CD4-positive, alpha-beta T cell treated with Interleukin-6 for 4 hours (primary cell): ENCODE measurements at regions not wholly inside any gene's neighbourhood (a gene's known extent, or its start where the extent isn't known, plus 50 kb on each side); places are given as distances from the start of the nearest gene placed in this dataset.

ENCODE experiments used
- DNase-seq: peaks from one replicate; pipeline ENCODE4 v3.0.0-alpha.2; 2020; ENCODE audit warnings: mixed read lengths

GRCh38 chr10:117720931-117721835 lies 178.6 kb downstream of the EMX2 start:
- DNase-seq, result no peak

GRCh38 chr10:117721873-117722272 lies 179.3 kb downstream of the EMX2 start:
- DNase-seq, result no peak

DNA sequence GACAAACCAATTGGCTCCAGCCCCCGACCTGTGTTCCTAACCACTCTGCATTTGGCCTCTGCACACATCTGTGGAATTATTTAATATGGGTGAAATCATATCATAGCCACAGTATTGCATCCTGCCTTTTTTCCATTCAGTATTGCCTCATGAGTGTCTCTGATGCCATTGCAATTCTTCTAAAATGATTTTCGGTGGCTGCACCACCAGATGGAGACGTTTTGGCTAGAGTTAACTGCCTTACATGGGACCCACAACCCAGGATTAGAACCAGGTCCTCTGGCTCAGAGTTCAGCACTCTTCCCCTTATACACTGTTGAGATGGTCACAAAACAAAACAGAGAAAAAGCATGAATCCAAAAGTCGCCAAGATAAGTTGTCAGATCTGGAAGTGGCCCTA lies 180.8 kb downstream of the EMX2 start:
- no peak for DNase-seq

DNA sequence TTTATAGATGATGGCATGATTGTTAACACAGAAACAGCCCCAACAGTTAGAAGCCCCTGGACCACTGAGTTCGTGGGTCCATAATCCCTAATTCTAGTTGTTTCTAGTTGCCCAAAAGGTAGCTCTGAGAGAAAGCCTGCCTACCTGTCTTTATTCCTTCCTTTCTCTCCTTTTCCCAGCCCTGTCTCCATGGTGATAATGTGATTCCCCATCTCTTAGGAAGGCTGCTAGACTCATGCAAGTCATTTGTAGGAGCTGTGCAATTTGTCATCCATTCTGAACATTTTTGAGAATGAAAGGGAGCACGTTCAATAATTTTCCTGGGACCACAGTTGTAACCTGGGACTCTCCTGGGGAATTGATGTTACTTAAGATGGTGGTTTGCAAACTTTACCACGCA lies 183.4 kb downstream of the EMX2 start:
- DNase-seq, result no peak

GRCh38 chr10:117726596-117727295 lies 184.2 kb downstream of the EMX2 start:
- no peak for DNase-seq

DNA sequence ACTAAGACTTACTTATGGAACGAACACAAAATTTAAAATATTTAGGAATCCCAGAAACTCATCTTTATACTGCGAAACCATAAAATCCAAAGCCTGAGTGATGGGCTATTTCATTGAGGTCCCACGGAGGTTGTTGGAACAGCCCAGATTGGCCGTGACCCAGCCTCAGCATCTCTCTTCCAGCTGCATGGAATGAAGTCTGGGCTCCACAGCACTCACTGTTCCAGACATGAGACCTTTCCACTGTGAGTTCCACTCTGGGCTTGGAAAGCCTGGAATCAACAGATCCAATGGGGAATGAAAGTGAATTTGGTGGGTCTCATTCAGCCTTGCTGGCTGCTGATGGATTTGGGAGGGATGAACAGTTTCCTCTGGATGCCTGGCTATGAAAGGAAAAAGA lies 184.9 kb downstream of the EMX2 start:
- no peak for DNase-seq

DNA sequence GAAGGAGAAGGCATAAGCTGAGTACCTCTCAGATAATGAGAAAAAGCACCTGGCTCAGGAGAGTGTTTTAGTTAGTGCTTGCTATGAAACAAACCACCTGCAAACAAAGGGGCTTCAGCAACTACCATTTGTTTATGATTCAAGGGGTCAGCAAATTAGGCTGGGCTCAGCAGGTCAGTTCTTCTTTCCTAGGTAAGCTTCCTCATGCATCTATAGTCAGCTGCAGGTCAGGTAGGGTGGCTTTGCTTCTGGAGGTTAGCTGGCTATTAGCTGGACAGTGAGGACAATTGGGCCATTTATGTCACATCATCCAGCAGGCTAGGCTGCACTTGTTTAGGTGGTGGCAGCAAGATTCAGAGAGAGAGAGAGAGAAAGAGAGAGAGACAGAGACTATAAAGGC lies 185.5 kb downstream of the EMX2 start:
- no peak for DNase-seq

GRCh38 chr10:117729156-117729555 lies 186.6 kb downstream of the EMX2 start:
- DNase-seq, result no peak

DNA sequence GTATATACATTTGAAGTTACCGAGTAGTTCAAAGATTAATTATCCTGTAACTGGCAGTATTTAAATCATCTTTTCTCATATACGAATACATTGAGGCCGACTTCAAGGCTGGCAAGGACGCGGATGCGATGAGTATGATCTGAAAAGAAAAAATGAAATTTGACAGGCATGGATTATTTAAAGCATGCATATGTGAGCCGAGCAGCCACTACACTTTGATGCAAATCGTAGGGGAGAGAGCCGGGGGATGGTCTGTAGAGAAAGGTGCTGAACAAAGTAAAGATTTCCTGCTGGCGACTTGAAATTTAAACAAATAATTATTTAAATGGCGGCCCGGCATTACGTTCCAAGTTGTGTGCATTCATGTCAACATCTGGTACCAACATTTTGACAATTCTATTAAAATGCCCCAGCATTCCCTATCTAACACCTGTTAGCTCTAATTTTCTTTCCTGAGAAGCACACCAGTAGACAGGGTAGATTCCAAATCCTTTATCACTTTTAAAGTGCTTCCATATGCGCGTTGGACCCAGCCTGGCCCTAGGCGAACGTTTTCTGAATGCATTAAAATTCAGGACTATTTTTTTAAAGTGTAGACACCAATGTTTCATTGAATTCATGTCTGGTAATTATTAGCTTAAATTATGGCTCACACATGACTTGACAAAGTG lies 188.7 kb downstream of the EMX2 start:
- no peak for DNase-seq

DNA sequence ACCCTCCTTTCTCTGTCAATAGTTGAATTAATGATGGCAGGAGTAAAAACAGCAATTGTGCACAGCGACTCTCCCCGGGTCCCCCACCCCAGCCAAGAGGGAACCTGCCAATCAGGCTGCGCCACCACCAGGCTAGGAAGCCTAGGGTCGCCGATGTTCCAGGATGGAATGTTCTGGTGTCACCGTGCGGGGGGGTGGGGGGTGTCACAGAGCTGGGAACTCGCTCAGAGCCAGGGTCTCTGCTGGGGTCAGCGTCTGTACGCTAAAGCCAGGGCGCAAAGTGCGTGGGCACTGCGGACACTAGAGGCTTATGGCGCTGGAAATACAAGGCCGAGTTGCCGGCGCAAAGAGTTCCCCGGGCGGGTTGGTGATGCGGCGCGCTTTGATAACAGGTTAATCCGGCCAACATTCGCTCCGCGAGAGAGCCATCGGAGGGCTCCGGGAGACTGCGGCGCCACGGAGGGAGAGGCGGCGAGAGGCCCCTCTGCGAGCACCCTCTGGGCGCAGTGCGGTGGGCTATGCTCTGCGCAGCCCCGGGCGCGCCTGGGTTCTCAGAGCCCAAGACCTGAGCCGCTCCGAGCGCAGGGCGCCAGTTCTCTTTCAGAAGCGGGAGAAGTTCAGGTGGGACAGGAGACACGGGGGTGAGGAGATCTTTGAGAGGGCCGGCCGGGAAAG lies 192.3 kb downstream of the EMX2 start:
- no peak for DNase-seq

- no peak for DNase-seq
Observed at GRCh38 chr10:117736655-117737054, 194.1 kb downstream of the EMX2 start.

DNA sequence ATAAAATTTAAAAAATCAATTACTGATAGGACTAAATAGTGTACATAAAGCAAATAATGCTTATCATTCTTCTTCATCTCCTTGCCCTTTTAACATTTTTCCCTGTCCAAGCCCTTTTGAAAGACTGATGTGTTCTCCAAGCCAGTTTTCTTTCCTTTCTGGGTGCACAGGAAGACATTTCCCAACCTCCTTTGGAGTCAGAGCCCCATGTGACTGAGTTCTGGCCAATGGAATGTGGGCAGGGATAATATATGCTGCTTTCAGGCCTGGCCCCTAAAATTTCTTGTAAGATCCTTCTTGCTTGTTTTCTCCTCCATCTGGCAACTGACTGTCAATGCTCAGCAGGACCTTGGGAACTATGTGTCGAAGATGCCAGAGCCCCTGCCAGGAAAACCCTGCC lies 197.5 kb downstream of the EMX2 start:
- no peak for DNase-seq

DNA sequence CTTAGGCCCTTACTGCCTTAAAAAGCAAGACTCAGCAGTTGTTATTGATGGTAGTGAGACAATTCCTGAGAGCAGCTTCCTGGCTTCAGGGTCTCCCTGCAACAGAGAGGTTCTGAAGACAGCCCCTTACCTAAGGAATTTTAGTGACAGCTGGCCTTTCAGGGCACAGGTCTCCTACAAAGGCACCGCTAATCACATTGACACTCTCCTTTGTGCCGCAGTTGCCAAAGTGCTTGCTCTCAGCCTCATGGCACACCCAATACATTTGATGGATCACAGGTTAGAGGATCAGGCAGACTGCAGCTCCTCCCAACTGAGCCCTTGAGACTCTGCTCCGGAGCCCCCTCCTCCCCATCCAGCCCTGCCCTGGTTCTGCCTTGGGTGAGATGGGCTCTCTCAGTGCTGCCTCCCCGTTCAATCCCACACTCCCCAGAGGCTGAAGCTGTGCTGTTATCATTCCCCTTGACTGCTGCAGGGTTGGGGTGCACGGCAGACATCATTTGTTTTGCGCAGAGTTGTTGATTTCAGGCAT lies 198.2 kb downstream of the EMX2 start:
- DNase-seq, result no peak

GRCh38 chr10:117741524-117741923 lies 199.0 kb downstream of the EMX2 start:
- DNase-seq, result no peak

DNA sequence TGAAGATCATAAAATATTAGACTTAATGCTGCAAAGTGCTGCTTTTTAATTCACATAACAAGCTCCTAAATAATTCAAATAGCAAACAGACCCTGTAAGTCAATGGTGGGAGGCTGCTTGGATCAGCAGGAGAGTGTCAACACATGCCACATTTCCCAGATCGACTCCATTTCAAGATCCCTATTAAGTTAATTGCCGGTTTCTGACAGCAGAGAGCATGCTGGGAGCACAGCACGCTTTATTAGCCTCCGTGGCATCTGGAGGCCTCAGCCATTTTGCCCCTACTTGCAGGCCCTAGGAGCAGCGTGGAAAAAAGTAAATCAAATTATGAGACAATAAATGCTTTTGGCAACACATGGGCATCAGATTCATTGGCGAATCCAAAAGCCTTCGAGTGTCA lies 201.0 kb downstream of the EMX2 start:
- DNase-seq, result no peak

DNA sequence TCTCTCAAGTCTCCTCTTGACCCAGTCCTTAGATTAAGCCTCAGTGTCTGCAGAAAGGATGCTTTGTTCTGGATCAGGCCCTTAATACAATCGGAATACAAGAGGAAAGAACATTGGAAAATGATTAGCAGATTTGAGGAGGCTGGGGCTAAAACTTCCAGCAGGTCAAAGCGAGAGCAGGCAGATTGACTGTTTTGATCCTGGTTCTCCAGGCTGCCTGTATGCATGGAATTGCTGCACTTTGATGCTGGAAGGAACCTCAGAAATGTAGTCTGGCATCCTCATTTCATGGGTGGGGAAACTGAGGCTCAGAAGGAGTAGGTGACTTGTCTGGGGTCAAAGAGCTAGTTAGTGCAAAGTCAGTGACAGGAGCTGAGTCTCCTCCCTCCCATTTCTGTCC lies 202.8 kb downstream of the EMX2 start:
- DNase-seq, result no peak

DNA sequence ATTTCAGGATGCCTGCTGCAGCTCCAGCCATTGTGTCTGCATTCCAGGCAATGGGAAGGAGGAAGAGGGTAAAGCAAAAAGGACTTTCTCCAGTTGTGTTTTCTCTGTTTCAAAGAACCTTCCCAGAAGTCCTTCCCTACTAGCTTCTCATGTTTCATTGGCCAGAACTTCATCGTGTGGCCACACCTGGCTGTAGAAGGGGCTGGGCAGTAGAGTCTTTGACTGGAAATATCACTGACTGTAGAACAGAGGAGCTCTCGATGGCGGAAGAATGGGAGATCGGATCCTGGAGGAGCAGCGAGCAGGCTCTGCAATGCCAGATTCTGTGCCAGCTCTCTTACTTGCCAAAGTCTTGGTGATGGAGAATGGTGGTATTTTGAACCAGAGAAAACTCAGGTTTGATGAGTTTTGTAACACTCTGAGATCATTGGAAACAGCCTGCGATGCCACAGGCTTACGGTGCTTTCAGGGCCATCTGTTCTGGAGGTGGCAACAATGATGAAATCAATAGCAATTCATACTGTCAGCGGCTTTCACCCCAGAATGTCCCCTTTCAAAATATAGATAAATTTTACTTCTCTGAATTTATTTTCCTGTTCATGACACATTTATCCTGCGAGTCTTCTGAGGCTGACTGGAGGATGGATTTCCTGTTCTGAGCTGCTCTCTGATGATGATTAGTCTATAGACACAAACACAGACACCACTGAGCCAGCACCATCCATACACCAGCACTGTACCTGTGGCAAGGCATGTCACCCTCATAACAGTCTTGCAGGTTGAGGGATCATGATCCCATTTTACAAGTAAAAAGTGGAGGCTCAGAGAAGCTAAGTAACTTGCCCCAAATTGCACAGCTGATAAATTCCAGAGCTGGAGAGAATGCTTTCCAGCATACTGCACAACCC lies 204.2 kb downstream of the EMX2 start:
- DNase-seq, result no peak

DNA sequence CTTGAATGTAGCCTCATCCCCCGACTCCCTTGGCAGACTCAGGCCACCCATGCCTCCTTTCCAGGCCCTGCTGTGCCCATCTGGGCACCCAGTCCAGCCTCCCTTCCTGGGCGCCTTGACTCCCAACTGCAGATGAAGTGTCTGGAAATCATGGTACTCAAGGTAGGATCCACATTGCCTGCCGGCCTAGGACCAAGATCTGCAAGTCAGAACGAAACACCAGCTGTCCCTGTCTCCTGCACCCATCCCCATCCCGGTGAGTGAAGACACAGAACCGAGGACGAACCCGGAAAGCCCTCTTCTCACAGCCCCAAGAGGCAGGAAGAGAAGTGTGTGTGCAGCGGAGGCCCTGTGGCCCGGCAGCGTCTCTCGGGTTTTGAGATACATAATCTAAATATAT lies 205.1 kb downstream of the EMX2 start:
- DNase-seq, result no peak

GRCh38 chr10:117748058-117748457 lies 205.5 kb downstream of the EMX2 start:
- no peak for DNase-seq

DNA sequence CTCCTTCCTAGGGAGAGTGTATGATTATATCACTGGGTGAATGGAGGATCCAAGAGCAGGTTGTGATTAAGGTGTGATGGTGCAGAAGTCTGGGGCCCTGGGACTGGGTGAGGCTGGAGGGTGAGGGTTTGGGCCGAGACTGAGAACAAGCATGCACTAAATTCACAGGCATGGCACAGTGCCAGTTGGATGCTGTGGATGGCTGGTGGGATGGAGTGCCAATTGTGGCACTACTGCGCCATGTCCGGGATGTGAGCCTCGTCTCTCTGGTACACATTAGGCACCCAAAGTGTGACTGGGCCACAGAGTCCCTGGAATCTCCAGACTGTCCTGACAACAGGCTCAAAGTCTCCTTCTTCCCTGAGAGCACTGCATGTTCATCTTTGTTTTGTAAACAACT lies 208.1 kb downstream of the EMX2 start:
- DNase-seq, result no peak

DNA sequence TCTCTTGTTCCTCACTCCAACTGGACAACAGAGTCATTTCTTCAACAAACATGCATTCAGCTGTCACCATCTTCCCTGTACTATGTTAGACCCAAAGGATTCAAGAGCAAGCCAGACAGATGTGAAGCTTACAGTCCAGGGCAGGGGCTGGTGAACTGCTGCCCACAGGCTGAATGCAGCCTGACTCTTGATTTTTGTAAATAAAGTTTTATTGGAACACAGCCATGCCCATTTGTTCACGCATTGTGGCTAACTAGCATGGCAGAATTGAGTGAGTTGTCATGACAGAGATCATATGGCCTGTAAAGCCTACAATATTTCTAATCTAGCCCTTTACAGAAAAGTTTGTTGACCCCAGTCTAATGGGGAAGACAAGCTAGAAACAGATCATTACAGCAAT lies 208.7 kb downstream of the EMX2 start:
- no peak for DNase-seq

DNA sequence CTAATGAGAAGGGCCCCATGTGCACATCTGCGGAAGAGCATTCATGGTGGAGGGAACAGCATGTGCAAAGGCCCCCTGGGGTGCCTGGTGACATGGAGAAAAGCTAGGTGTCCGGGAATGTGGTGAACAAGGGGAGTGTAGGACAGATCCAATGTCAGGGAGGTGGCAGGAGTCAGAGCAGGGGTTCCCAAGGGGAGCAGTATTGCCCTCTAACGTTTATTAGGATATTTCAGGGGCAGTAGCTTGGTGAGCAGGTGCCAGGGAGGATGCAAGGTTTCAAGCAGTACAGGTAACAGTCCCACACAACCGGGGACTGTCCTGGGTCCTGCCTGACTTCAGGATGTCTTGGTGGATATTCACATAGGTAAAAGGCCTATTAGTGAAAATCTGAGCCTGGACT lies 209.6 kb downstream of the EMX2 start:
- no peak for DNase-seq
